GM12878 (cell line): ENCODE measurements at regions not wholly inside any gene's neighbourhood (a gene's known extent, or its start where the extent isn't known, plus 50 kb on each side); places are given as distances from the start of the nearest gene placed in this dataset.

Experiments used
- POLR2A ChIP-seq: IDR thresholded peaks from 2 replicates; pipeline ENCODE4 v1.6.1; 2011; ENCODE audit warnings: low read depth, mild to moderate bottlenecking, low read length
- TF ChIP-seq, protein P1 (sequence below), 3 experiments: IDR thresholded peaks in 2 of 3; conservative IDR thresholded peaks in 1 of 3; 2 replicates each; pipeline ENCODE4 v1.5.1; 2011; ENCODE audit warnings: low read depth in 3 of 3, low read length in 3 of 3, mild to moderate bottlenecking in 3 of 3, control low read depth in 2 of 3, moderate library complexity in 2 of 3, inconsistent platforms in 1 of 3, mixed read lengths in 1 of 3; ENCODE audit not compliant: control insufficient read depth in 2 of 3, insufficient read depth in 1 of 3; ENCODE audit errors: extremely low read depth in 1 of 3
- TF ChIP-seq, protein P2 (sequence below): IDR thresholded peaks from 2 replicates; pipeline ENCODE4 v1.6.1; 2011; ENCODE audit warnings: borderline replicate concordance, low read depth, mild to moderate bottlenecking, moderate library complexity, mixed read lengths, low read length; ENCODE audit not compliant: insufficient read depth; ENCODE audit errors: extremely low read length

DNA sequence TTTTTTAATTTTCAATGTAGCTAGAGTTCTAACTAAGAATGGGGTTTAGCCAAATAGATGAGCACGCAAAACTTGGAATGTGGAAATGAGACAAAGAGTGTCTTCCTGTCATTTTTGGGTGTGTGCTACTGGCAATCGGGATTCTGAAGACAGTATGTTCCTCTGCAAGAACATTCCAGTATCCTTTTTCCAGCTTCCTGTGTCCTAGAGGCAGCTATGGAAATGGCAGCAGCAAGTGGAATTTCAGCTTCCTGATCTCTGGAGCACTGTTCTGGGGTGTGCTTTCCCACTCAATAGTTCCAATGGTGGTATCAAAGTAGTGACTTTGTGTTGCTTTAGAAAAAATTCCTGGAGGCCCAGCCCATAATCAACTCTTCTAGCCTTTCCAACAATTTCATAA lies 642.9 kb upstream of the KCNMB2 start:
- TF ChIP-seq, protein P1, sequence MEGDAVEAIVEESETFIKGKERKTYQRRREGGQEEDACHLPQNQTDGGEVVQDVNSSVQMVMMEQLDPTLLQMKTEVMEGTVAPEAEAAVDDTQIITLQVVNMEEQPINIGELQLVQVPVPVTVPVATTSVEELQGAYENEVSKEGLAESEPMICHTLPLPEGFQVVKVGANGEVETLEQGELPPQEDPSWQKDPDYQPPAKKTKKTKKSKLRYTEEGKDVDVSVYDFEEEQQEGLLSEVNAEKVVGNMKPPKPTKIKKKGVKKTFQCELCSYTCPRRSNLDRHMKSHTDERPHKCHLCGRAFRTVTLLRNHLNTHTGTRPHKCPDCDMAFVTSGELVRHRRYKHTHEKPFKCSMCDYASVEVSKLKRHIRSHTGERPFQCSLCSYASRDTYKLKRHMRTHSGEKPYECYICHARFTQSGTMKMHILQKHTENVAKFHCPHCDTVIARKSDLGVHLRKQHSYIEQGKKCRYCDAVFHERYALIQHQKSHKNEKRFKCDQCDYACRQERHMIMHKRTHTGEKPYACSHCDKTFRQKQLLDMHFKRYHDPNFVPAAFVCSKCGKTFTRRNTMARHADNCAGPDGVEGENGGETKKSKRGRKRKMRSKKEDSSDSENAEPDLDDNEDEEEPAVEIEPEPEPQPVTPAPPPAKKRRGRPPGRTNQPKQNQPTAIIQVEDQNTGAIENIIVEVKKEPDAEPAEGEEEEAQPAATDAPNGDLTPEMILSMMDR (IDR thresholded peaks at IDR 0.05 in 2 of 3, conservative IDR thresholded peaks at IDR 0.05 in 1 of 3; ENCODE audit: control insufficient read depth in 2 of 3, extremely low read depth in 1 of 3, insufficient read depth in 1 of 3, low read depth in 3 of 3, low read length in 3 of 3) = no peak
- no peak for TF ChIP-seq POLR2A
- TF ChIP-seq, protein P2, sequence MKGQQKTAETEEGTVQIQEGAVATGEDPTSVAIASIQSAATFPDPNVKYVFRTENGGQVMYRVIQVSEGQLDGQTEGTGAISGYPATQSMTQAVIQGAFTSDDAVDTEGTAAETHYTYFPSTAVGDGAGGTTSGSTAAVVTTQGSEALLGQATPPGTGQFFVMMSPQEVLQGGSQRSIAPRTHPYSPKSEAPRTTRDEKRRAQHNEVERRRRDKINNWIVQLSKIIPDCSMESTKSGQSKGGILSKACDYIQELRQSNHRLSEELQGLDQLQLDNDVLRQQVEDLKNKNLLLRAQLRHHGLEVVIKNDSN = no peak
